LHCN-M2 (cell line): ENCODE measurements at regions not wholly inside any gene's neighbourhood (a gene's known extent, or its start where the extent isn't known, plus 50 kb on each side); places are given as distances from the start of the nearest gene placed in this dataset.

ENCODE experiments used
- DNase-seq: peaks from one replicate; pipeline ENCODE4 v3.0.0-alpha.2; 2012; ENCODE audit warnings: low read depth

DNA sequence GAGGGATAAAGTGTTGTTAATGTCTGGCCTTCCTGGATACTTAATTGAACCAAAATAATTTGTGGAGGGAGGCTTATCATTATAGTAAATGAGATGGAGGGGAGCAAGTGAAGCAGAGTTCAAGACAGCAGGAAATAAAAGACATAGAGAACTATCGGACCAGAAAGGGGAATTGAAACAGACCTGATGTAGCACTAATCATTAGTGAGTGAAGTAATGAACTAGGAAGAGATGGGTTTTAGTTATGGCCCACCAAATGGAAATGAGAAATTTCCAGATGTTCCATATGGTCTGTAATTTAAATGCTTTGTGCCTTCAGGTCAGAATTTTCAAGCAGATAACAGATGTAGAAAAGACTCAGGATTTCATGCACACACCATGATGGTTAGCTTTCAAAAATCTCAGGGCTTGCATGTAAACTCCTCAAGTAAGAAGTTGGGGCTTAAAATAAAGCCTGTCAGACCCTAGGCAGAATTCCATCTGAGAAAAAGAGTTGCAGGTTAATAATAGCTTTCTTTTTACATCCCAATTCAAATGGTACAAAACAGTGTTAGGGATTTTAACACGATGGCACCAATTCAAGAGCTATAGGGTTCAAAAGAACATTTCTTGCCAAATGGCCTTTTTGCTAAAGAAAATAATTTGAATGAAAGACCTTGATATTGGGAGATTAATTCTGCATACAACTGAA lies 355.8 kb downstream of the FSCB start:
- no peak for DNase-seq

DNA sequence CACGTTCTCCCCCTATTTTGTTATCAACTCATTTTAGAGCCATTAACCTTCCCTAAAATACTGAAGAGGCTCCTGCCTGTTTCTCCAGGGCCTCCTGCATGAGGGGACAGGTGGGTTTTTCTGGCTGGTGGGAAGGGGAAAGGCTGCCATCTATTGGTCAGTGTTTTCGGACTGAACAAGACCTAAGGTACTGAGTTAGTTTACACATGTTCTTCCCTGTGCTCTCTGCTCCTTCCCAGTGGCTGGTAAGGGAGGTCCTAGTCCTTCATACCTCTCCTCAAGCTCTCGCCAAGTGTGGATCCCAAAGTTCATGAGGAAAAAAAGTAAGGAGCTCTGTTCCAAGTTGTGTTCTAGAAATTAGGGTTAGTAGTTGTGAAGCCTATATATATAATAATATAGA lies 357.5 kb downstream of the FSCB start:
- DNase-seq: no peak

GRCh38 chr14:44142006-44142405 lies 365.1 kb downstream of the FSCB start:
- no peak for DNase-seq

DNA sequence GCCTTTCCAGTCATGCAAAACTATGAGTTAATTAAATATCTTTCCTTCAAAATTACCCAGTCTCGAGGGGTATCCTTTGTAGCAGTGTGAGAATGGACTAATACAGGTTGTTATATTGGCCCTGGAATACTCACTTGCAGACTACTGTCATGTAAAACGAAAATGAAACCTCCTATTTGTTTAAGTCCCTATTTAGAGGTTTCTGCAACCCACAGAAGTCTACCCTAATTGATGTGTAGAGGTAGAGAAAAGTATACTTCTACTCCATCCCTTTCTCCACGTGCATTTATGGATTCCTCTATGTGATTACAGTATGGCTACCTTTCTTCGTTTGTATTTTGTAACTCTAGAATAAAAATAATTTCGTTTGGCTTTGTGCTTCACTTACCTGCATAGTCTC lies 371.1 kb downstream of the FSCB start:
- DNase-seq: no peak

GRCh38 chr14:44131861-44132260 lies 375.2 kb downstream of the FSCB start:
- no peak for DNase-seq

GRCh38 chr14:44113769-44114730 lies 393.0 kb downstream of the FSCB start:
- DNase-seq: no peak

DNA sequence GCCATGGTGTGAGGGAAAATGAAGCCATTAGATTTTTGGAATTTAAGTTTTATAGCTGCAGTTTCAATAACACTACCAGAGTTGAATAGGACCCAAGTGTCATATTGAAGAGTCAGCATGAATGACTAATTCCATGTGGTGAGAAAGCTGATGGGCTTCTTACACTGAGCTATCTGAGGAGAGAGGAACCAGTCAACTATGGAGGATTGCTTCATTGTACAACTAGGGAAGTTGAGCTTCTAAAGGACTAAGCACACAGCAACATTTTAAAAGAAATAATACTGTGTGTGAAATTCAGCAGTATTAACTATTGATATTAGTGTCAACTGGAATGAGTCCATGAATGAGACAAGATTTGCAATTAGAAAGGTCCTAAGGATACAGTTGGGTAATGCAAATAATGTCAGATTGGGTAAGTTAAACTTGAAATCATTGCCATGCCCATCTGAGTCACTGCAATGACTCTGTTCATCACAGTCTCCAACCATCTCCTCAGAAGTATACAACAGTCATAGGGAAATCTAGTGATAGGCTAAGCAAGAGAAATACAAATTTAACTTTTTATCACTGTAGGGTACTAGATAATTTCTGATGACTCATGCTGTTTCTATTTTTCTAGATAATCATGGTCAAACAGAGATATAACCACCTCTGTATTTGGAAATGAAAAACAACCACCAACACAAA lies 394.2 kb downstream of the FSCB start:
- DNase-seq: no peak

DNA sequence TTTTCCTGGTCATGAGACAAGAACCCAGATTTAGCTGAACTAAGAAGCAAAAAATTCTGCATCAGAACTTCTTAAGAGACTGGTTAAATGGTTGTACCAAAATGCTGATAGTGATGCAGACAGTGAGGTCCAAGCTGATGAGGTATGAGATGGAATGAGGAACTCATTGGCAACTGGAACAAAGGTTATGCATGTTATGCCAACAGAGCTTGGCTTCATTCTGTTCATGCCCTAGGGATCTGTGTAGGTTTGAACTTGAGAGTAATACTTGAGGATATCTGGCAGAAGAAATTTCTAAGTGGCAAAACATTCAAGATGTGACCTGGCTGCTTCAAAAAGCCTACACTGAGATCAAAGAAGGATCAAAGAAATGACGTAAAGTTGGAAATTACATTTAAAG lies 398.0 kb downstream of the FSCB start:
- DNase-seq: no peak

- no peak for DNase-seq
Observed at GRCh38 chr14:44108601-44109000, 398.5 kb downstream of the FSCB start.

DNA sequence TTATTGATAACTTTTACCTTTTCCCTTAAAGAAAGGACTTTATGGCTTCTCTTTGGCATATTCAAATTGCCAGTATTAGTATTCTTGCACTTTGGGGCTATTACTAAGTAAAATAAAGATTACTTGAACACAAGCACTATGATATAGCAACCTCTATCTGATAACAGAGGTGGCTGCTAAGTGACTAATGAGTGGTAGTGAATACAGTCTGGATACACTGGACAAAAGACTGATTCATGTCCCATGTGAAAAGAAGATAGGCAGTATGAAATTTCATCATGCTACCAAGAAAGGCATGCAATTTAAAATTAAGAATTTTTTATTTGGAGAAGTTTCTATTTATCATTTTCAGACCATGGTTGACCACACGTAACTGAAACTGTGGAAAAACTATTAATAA lies 399.9 kb downstream of the FSCB start:
- DNase-seq: no peak

DNA sequence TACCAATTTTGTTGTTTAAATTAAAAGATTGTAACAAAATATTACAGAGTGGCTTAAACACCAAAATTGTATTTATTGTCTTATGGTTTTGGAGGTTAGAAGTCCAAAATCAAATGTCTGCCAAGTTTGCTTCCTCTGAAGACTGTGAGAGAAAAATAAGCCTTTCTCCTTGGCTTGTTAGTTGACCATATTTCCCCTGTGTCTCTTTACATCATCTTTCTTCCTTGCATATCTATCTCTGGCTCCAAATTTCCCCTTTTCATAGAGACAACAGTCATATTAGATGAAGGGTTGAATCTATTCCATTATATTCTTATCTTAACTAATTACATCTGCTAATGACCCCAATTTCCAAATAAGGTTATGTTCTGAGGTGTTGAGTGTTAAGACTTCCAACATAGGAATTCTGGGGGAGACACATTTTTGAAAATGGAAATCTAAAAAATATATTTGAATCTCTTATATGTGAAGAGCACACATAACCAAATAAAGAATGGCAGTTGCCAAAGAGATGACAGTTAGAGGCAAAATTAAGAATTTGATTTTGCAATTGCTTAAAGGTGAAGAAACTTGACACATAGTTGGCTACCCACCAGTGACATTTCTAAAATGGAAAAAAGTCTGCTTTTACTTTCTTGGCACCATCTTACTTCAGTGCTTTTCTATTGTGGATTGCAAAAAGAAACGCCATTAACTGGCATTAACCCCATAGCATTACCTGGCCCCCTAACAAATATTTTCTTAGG lies 407.2 kb downstream of the FSCB start:
- no peak for DNase-seq

DNA sequence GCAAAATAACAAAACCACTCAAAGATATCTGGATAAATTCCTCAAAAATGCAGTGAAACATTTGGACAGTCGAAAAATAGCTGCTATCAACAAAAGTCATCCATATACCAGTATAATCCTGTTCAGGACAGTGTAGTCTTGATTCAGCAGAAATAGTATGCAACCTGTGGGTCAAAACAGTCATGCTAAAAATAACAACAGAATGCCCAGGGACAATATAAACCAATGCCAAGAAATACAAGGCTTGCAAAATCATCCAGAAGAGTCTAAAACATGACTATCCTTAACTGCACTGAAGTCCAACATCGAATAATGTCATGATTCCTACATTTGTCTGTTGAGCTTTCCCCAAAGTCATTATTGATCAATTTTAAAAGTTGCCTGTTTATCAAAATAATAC lies 425.9 kb downstream of the FSCB start:
- no peak for DNase-seq

DNA sequence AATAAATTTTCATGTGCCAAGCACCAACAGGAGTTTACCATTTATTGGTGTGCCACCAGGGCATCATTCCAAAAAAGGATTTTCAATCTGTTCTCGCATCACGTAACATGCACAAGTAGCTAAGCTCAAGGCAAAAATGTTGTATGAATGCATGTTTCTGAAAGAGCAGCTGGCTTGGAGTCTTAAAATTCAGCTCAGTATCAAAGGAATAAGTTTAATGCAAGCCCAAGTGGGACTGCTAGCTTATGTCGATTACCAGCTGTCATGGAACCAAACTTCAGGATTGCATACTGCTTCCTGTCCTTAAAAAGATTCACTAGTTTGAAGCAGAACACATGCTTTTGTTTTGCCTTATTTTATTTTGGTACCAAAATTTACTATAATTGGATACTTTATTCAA lies 437.0 kb downstream of the FSCB start:
- no peak for DNase-seq

DNA sequence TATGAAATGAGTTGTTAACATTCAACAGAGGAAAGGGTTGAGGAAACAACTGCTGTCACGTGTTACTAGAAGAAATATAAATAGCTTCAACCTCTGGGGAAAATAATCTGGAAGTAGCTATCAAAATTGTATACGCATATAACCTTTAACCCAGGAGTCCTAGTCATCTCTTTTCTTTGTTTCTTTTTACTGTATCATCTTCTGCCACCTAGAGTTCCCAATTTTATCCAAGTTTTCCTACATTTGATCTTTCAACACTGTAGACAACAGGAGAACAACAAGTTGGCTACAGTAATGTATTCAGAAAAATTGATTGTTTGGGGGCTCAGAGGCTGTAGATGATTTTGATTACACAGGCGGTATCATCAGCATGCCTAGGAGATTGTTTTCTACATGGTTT lies 453.7 kb downstream of the FSCB start:
- no peak for DNase-seq

GRCh38 chr14:44041700-44042099 lies 465.4 kb downstream of the FSCB start:
- DNase-seq: no peak

DNA sequence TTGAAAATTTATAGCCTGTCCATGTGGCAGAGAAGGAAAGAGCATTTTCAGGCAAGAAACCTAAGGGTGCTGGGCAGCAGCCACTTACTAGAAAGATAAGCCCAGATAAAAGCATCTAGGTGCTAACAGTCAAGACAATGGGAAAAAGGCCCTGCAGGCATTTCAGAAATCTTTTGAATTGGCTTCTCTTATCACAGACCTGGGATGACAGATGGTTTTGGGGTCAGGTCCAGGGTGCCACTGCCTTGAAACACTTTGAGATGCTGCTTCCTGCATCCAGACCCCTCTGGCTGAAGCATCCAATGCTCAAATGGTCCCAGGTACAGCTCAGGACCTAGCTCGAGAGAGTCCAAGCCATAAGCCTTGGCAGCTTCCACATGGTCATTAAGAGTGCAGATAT lies 466.5 kb downstream of the FSCB start:
- DNase-seq: no peak

DNA sequence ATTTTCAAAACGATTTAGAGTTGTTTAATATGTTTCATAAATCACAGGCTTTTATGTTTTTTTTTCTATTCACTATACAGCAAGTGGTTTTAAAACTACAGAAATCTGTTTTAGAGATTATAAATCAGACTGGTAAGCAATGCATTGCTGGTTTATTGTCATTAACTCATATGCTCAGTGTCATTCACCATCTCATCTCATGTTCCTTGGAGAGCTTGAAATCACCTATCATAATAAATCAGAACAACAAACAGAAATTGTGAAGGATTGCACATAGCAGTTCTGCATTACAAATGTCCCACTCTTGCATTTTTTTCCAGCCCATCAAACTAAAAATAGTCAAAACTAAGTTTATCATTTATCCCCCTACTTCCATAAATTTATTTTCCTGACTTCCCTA lies 470.8 kb downstream of the FSCB start:
- DNase-seq: no peak

DNA sequence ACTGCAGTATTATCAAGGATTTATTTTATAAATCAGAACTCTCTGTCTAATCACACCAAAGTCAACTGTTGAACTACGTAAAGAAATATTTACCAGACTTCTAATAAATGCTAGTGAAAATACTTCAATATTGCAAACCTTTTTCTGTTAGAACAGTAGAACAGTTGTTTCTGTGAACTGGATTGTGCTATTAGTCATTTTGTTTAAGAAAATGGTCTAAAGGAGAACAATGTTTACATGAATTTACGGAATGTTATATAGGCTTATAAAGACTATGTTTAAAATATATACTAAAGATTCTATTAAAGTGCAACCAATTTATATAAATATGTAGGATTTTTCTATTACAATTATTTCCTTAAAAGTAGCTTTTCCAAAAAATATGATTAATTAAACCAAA lies 471.4 kb downstream of the FSCB start:
- no peak for DNase-seq

DNA sequence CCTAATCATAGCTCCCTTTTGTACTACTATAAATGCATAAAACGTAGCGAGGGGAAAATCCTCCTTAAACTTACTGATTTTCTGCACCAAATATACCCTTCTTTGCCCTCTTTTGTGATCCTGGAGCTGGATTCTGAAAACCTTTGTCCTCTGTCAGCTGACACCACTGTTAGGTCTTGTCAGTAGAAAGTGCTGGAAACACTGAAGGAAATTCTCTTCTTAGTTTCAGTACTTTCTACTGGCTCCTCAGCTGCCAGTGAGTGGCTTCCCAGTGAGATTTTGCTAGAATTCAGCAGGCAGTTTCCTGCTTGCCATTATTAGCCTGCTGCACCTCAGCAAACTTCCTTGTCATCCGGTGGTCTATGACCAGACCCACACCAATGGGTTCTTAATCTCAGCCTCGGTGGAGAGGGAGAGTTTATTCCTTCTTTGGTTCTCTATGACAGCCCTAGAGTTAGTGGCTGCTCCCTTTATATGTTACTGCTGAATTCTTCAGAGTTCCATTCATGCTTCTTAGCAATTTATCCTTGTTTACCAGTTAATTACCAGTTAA lies 476.2 kb downstream of the FSCB start:
- DNase-seq: no peak

DNA sequence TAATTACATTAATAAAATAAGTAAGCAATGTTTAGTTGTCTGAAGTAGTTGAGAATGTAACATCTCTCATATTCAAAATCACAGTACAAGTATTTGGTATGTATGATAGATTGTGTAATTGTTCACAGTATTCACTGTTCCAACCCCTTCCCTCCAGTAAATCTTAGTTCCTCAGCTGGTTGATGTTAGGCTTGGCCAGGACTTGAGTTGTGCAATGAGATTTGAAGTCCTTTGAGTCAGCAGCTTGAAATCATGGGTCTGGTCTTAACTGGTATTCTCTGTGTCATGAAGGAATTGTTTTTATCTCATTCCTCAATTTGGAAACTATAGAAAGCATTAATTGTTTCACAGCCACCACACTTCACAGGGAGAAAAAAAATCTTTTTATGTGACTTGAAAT lies 477.1 kb downstream of the FSCB start:
- no peak for DNase-seq

- no peak for DNase-seq
Observed at GRCh38 chr14:44027397-44027796, 479.7 kb downstream of the FSCB start.
